ENCODE measurements at regions not wholly inside any gene's neighbourhood (a gene's known extent, or its start where the extent isn't known, plus 50 kb on each side); places are given as distances from the start of the nearest gene placed in this dataset.

DNA sequence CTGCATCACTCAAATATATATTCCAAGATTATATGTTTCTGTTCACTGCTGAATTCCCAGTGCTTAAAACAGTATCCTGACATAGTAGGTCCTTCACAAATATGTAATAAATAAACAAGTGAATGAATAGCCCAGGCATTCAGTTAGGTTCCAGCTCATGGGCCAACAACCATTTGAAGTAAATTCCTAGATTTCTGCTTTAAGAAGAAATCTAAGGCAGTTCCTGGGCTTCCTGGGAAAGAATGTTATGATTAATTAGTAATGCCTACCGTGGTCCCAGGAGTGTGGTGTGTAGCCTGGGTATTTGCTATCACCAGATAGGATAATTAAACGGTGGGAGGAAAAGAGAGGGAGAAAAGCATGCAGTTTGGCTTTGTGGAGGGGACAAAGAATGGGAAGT lies 576.8 kb downstream of the SOX6 start:
- DNase-seq, result no peak

DNA sequence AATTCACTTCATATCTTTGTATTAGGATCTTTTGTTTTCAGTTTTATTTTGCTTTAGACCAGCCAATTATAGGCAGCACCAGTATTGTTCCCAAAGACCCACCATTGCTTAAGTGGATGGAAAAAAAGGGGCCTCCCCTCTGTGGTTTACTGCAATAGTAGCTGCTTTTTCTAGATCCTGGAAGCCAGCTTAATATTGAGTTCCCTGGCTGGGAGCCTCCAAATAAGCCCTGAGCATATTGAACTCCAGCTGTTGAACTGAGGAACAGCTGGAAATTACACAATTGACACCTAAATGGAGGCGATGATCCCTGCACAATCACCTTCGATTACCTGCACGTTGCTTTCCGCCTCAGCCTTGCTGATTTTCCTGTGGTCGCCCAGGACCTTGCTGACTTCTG lies 576.0 kb downstream of the SOX6 start:
- no peak for DNase-seq

DNA sequence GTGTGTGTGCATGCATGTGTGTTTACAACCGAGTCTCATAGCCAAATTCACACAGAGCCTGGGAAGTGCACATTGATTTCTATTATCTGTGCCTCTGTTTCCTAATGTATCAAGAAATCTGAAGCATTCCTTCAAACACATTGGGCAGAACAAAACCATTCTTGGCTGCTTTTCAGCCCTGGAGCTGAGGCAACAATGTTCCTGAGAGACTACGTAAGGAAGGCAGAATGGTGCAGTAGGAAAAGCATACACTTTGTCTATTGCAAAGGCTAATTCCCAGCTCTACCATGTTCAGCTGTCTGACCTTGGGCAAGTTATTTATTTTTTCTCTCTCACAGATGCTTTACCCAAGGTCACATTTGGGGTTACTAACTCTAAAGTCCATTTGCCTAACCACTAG lies 575.5 kb downstream of the SOX6 start:
- no peak for DNase-seq

DNA sequence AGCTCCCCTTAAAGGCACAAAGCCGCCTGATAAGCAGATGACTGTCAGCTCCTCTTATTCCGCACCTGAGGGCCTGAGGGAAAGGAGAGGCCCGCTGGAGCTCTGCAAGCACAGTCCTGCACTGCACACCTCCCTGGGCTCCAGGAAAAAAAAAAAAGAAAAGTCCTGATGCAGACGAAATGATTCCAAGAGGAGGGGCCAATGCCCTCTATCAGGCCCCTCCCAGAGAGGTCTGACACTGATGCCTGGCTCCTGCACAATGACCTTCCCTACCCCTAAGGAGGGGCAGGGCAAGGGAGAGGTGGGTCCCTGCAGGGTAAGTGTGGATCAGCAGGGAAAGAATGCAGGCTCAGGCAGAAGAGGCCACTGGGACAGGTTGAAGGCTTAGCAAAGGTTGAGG lies 572.7 kb downstream of the SOX6 start:
- no peak for DNase-seq

DNA sequence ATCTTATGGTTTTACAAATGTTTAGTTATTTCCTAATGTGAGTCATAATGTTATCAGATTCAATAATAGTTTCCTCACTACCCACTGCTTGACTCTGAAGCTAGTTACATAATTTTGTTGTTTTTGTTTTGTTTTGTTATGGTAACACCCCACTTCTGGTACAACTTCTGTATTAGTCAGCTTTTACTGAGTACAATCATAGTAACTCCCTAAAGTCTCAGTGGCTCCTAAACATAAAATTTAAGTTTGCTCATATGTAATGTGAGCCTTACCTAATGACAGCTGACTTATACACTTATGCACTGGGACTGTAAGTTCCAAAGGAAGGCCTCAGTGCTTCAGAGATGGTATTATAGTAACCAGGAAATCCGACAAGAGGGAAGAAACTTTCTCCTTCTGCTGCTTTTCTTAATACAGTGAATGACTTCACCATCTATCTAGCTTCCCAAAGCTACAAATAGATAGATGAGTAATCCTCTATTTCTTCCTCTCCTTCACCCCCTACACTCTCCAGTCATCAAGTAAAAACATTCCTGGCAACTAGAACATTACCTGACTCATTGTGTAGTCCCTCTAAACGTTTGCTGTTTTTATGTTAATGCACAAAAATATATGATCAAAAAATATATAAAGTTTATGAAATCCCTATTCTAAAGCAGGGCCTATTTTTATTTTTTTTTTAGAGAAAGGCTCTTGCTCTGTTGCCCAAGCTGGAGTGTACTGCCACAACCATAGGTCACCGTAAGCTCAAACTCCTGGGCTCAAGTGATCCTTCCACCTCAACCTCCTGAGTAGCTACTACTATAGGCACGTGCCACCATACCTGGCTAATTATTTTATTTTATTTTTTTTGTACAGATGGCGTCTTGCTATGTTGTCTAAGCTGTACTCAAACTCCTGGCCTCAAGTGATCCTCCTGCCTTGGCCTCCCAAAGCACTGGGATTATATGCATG lies 563.0 kb downstream of the SOX6 start:
- no peak for DNase-seq

DNA sequence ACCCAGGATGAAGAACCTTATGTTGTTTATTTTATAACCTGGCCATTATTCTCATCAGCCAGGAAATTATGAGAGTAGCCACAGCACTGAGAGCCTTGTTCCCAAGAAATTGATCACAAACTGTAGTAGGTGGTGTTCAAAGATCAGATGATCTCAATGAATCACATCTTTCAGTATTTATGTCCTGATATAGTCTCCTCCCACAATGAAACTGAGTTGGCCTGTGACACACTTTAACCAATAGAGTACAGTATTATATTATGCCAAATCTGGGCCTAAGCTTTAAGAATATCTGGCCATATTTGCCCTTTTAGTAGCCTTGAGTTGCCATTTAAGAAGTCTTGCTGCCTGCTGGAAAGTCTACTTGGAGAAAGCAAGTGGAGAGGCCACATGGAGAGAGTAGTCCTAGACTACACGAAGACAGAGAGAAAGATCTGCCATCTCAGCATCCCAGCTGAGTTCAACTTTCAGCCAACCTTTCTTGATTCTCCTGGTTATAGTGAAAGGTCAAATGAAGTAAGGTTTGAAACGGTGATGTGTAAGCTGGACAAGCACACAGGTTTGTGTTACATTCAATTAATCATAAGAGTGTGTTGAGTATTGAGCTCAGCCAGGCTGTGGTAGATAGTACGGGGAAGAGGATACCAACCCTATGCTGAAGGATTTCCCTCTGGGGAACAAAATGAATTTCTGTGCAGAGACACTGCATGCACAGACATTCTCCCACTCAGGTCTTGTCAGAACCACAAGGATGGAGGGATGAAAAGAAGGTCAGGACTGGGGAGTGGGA lies 561.8 kb downstream of the SOX6 start:
- DNase-seq, result no peak

DNA sequence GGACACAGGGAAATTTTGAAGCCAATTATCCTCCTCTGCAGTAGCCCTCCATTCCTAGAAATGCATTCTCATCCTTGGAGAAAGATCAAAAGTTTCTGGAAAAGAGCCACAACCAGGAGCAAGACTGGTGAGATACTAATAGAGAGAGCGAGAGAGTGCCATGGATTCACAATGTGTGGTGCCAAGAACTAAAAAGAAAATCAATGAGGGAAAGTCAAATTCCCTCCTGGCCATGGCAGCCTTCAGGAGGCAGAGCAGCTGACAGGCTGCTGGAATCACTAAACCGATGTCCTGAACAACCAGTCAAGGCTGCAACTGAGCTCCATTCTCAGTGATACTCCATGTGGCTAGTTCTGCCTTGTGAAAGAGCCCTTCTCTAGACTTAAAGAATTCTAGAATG lies 561.0 kb downstream of the SOX6 start:
- DNase-seq, result no peak

DNA sequence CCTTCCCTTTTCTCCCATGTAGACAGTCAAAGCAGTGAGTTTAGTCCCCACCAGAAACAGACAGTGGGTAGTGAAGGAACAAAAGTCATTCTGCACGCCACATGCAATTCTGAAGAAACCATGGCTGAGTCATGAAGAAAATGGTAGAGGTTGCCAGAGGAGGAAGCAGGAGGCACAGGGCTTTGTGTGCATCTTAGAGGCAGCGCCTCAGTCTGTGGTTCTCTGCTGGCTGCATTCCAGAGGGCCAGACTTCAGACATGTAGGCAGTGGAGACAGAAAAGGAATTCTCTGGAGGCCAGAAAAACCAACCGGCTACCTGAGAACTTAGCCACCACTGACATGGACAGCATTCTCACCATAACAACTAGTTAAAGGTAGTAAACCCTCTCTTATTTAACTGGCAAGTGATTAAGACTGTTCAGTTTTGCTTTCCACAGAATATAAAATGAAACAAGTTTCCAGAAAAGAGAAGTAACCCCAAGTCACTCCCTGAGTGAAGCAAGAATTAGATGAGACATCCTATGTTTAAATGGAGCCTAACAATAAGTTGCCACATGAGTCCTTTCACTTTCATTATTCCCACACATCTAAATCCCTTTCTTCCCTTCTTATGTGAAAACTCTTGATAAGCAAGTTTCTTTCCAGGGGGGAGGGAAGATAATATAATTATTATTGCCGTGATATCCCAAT lies 556.1 kb downstream of the SOX6 start:
- DNase-seq, result peak; percentile 61

DNA sequence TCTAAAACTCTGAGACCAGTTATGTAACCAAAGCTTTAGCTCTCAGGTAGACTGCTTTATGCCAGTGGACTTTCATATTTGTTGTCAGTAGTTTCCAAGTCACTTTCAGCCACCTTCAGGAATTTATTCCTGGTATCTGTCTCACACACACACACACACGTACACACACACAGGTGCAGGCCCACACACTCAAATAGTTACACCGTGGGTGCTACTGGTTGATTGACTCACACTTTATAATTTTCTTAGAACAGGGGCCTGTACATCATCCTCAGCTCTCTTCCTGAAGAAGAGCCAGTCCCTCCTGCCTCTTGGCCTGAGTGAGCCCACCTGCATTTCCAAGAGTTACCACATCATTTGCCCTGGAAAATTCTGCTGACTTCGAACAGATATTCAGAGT lies 555.2 kb downstream of the SOX6 start:
- no peak for DNase-seq

DNA sequence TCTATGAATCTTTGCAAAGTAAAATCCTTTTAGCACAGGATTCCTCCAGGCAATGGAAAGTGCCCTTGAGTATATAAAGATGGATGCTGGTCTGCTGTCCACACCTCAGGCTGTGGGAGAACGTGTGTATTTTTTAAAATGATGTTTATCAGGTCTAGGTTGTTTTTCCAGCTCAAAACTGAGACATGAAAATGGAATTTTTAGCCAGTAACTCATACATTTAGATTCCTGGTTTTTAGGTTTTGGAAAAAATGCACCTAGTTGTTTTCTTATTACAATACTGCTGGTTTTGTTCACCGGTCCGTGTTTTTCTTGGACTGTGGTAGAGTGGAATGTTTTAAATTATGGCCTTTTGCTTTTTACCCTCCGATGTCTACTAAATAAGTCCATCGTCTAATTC lies 554.7 kb downstream of the SOX6 start:
- no peak for DNase-seq

DNA sequence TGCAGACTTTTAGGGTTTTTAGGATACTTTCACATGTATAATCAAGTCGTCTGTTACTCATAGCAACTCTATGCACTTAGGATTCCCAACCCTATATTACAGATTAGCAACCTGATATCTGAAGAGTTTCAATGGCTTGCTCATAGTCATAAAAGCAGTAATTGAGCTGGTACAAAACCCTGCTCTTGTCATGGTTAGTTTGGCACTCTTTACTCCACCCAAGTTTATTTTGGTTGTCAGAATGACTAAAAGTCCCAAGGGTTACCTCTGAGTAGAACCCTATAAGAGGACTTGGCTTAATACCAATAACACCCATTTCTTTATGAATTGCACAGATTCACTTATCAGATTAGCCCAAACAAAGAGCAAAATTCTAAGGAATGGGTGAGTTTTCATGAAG lies 550.6 kb downstream of the SOX6 start:
- no peak for DNase-seq

DNA sequence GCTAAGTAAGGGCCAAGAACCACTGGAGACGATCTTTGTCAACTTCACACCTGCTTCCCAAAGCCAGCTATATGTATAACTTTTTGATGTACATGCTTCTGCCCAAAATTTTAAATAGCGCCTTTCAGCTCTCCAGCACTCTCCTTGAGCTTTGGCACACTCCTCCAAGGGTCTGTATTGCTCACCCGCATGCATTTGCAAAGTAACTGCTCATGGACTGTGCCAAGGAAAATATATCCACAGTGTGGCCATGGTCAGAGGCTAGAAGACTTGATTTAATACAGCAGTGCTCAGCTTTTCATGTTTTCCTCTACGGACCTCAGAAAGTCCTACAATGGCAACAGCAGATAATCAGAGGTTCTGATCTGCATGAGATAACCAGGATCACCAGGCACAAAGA lies 550.1 kb downstream of the SOX6 start:
- DNase-seq, result no peak

DNA sequence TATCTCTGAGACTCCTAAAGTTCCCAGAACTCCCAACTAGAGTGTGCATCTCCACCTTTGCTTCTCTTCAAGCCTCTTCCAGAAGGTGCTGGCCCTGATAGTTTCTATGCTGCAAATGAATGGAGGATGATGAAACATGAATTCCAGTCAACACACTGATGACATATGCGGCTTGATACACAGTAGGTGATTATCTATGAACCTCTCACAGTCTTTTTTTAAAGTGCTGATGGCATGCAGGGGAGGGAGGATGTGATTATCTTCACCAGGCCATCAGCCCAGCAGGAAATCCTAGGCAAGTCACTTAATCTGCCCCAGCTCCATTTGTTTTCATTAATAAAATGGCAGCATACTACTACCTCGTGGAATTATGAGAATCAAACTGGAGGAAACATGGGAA lies 548.5 kb downstream of the SOX6 start:
- DNase-seq, result no peak

DNA sequence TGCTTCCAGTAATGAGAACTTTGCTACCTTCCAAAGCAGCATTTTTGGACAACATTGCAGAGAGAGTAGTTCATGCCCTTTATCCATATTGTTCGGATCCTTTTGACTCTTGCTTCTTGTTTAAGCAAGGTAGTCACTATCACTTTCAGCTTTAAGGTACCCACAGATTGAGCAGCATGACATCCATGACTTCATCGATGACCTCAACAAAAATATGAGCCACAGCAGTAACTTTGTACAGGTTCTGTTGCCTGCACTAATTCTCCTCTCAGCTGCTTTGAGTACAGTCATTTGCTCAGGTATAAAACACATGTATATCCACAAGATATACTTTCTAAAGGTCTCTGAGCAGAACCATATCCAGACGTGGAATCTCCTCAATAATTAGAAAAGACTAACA lies 546.3 kb downstream of the SOX6 start:
- DNase-seq, result no peak

DNA sequence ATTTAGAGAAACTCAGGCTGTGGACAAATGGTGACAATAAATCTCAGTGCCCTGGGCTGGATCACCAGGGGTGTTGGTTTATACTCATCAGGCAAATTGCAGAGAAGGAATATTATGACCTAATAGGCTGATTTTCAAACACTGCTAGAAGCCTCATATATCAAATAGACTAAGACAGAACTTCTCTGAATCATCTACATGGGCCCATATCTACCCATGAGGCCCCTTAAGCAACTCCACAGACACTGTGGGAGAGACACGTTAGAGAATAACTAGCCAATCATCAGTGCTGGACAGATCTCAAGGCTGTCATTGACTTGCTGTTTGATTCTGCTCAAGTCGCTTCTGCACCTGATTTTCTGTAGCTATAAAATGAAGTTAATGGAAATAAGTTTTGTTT lies 545.8 kb downstream of the SOX6 start:
- DNase-seq, result no peak

DNA sequence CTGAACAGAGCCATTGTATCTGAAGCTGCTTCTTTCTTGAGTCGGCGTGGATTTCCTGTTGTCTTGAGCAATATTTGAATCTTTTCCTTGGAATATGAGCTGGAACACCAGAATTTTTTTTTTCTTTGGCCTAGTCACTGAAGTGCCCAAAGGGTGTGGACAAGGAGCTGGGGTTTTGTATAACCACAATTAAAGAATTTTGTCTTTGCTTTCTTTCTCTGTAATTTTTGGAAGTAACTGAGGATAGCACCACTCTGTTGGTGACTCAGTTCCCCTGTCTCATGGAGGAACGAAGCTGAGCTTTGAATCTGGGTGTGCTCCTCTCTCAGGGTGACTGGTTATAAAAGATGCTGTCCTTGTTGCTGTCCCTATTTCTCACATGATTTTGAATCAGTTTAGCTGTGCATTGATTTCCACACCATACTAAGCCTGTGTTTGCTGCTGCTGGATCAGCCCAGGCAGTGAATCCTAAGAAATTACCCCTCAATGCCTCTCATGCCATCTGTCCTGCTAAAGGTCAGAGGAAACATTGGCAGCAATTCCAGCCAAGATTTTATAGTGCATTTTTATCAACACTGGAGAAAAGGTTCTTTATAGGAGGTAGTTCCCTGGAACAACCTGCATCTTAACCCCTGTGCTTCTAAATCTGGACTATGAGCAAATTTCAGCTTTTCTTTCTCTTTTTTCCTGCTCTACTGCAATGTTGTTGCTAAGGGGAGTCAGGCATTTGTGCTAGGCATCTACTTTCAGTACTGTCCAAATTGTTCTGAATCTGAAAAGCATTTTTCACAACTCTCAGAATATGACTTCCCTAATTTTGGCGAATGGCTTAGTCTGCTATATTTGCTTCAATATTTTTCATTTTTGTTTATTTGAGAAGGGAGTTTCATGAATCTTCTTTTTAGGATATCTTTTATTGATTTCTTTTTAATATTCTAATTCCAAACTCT lies 540.8 kb downstream of the SOX6 start:
- DNase-seq, result no peak

DNA sequence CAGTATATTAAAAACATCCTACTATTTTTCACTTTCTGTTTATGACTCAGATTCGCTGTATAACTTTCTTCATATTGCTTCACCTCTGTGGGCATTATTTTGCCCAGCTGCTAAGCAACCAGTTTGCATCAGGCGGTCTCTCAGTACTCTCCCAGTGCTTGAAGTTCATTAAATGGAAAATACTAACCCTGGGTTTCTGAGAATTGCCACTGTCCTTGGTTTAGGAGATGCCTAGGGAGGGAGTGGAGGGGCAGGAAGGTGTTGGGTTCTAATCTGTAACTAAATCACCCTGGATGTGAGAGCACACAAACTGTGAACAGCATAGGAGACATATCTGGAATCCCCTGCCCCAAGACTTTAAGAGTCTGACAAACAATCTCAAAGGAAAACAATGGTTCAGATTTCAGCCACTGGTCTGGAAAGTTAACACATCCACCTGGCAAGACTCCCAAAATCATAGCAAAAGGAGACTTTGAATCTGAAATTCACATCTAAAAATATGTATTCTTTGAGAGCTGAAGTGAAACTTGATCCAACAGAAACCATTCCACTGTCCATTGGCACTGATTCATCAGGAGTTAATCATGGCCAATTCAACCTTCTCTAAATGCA lies 540.0 kb downstream of the SOX6 start:
- peak; percentile 56 for DNase-seq

DNA sequence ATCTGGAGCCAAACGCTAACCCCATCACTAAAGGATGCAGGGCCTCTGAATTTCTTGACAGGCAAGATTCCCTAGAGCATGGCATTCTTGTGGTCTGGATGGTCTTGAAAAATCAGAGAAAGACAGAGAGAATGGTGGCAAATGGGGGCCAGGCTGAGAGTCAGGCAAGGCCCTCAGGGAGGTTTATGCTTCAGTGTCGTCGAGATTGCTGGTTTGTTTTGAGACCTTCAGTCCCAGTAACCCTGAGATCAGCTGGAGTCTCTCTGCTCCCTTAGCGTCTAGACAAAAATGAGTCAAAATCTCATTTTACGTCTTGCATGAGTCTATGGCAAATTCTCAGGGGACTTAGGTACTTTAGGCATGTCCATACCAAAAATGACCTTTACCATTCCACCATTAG lies 539.3 kb downstream of the SOX6 start:
- DNase-seq, result no peak

DNA sequence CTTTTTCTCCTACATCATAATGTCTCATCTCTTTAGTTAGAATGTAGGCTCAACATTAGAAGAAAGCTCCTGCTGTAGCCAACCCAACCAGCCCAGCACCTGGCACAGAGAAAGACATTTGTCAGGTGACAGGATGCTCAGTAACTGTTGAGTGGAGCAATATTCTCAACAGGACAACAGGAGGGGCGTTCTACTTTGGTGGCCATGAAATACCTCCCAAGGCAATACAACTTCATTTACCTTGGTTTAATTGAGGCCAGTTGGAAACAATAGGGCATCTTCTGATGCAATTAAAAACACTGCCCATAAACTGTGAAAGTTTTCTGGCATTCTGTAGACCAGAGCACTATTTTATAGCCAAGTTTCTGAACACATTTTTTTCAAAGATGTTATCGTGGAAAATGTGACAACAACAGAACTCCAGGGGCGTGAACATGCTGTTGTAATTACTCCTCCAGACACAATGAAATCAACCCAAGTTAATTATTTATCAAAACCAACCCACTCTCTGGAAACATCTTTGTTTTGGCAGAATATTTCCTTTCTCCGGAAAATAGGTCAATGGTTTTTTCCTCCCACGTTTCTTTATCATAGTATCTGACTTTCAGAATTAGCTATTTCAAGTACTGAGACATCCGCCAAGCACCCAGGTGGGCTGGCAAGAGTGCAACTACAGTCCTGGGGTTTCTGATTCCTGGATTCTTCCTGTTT lies 538.1 kb downstream of the SOX6 start:
- no peak for DNase-seq

DNA sequence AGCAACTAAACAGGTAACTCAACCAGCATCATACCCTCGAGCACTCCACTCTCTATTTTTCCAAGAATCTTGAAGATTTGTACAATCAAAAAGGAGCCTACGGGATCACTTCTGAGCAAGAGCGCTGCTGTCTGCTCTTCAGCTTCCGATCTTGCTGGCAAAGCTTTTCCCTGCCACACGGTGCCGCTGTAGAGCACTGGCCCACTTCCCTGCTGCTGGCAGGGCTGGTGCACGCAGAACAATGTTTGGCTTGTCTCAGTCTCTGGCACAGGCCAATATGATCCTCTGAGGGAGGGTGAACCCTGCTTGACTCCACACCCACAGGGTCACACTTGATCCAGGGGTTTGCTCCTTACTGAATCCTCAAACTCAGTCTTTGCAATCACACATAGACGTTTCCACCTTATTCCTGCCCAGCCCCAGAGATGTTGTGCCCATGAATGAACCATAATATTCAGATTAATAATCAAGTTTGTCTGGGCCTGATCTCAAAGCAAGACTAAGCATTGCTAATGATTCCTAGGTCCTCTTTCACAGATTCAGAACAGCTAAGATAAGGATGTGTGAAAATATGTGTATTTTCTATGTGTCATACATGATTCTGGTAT lies 536.6 kb downstream of the SOX6 start:
- DNase-seq, result peak; percentile 61

DNA sequence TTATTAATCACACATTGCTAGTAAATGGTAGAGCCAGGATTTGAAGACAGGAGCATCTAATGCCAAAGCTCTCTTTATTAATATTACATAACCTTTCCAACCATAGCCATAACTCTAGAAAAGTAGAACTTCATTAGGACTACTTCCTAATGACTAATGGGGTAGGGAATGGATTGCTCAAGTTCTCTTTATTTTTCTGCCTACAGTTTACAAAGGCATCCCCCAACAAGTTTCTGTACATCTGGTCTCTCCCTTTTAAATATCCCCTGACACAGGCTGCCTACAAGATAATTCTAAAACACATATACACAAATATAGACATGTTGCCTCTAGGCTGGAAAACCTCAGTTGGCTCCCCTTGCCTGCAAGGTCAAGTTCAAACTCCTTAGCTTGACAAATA lies 534.9 kb downstream of the SOX6 start:
- no peak for DNase-seq
